Lower lobe of right lung (tissue), 2 donors: ENCODE measurements at regions not wholly inside any gene's neighbourhood (a gene's known extent, or its start where the extent isn't known, plus 50 kb on each side); places are given as distances from the start of the nearest gene placed in this dataset.

ENCODE experiments used
- ATAC-seq, 2 donors: fragments of 200-7000 bp; cut with Tn5 transposase; one replicate each; pipeline ENCODE4 v1.9.1; 2020 to 2022; ENCODE audit warnings: mild to moderate bottlenecking in 2 of 2, moderate library complexity in 2 of 2
- DNase-seq: peaks from one replicate; pipeline ENCODE4 v3.0.0-alpha.2; 2020
- H3K27ac ChIP-seq: fragments of 200-600 bp; one replicate; pipeline ENCODE4 v1.8.0; 2022
- H3K27me3 ChIP-seq: fragments of 200-600 bp; one replicate; pipeline ENCODE4 v1.8.0; 2022; ENCODE audit warnings: low read depth
- H3K36me3 ChIP-seq: fragments of 200-600 bp; one replicate; pipeline ENCODE4 v1.8.0; 2022; ENCODE audit warnings: mild to moderate bottlenecking
- H3K4me1 ChIP-seq: fragments of 200-600 bp; one replicate; pipeline ENCODE4 v1.8.0; 2022
- H3K4me3 ChIP-seq: fragments of 200-600 bp; one replicate; pipeline ENCODE4 v1.8.0; 2022; ENCODE audit warnings: mild to moderate bottlenecking
- H3K9me3 ChIP-seq: fragments of 200-600 bp; one replicate; pipeline ENCODE4 v1.8.0; 2022
- CTCF ChIP-seq: fragments of 200-600 bp; IDR thresholded peaks from one replicate; pipeline ENCODE4 v1.8.0; 2022; ENCODE audit warnings: antibody characterized with exemption, mild to moderate bottlenecking
- intact Hi-C: fragments of 100-400 bp; cut with DNase I; formaldehyde crosslinking; loops from one replicate; pipeline ENCODE4 v1.11.0; 2022
- donor health status: DM: no; HTN: yes; CAD: no; lungs with severe emphysema.

- Histone ChIP-seq H3K4me1 (peaks cover 8% of the 10 kb centered on the region), H3K4me3 (no peak overlapping the region), H3K27ac (no peak overlapping the region), H3K36me3 (no peaks in the 10 kb centered on the region), H3K27me3 (peaks cover 38% of the 10 kb centered on the region), H3K9me3 (no peaks in the 10 kb centered on the region)
- DNase-seq (no peak), ATAC-seq (no peak)
- intact Hi-C loops: no loop called here
- TF ChIP-seq CTCF: no peak
Measured at GRCh38 chr11:123362941-123363340, 67.1 kb upstream of the GRAMD1B start.

- no peaks in the 10 kb centered on the region for H3K9me3 ChIP-seq
- TF ChIP-seq CTCF: no peak
- no peak overlapping the region for H3K4me3 ChIP-seq
- no peak for DNase-seq
- no peaks in the 10 kb centered on the region for H3K36me3 ChIP-seq
- H3K4me1 ChIP-seq: peaks cover 8% of the 10 kb centered on the region
- H3K27ac ChIP-seq: no peak overlapping the region
- peaks cover 45% of the 10 kb centered on the region for H3K27me3 ChIP-seq
- intact Hi-C loops: no loop called here
- ATAC-seq: no peak
Measured at GRCh38 chr11:123362186-123362585, 67.9 kb upstream of the GRAMD1B start.

GRCh38 chr11:123361110-123361509 is 69.0 kb upstream of the GRAMD1B start:
- H3K27me3 ChIP-seq: peaks cover 56% of the 10 kb centered on the region
- DNase-seq: no peak
- no peak for ATAC-seq
- no peak overlapping the region for H3K4me3 ChIP-seq
- H3K9me3 ChIP-seq: no peaks in the 10 kb centered on the region
- H3K36me3 ChIP-seq: no peaks in the 10 kb centered on the region
- H3K4me1 ChIP-seq: peaks cover 8% of the 10 kb centered on the region
- no peak for TF ChIP-seq CTCF
- no peak overlapping the region for H3K27ac ChIP-seq
- intact Hi-C loops: no loop called here

GRCh38 chr11:123360267-123360936 is 69.7 kb upstream of the GRAMD1B start:
- H3K36me3 ChIP-seq: no peaks in the 10 kb centered on the region
- no peaks in the 10 kb centered on the region for H3K9me3 ChIP-seq
- peaks cover 56% of the 10 kb centered on the region for H3K27me3 ChIP-seq
- peaks cover 8% of the 10 kb centered on the region for H3K4me1 ChIP-seq
- no peak overlapping the region for H3K4me3 ChIP-seq
- no peak for TF ChIP-seq CTCF
- intact Hi-C loops: no loop called here
- ATAC-seq (no peak), DNase-seq (no peak)
- no peak overlapping the region for H3K27ac ChIP-seq

GRCh38 chr11:123357990-123358827 is 71.9 kb upstream of the GRAMD1B start:
- no peak for TF ChIP-seq CTCF
- peaks cover 56% of the 10 kb centered on the region for H3K27me3 ChIP-seq
- intact Hi-C loops: no loop called here
- no peak for DNase-seq
- H3K27ac ChIP-seq: no peak overlapping the region
- peak; percentile 43 to 62 for ATAC-seq
- no peaks in the 10 kb centered on the region for H3K36me3 ChIP-seq
- H3K9me3 ChIP-seq: no peaks in the 10 kb centered on the region
- H3K4me3 ChIP-seq: peak overlapping the region; percentile 43
- peaks cover 5% of the 10 kb centered on the region for H3K4me1 ChIP-seq
